Left ventricle myocardium inferior (tissue), 1 donor: ENCODE measurements at regions not wholly inside any gene's neighbourhood (a gene's known extent, or its start where the extent isn't known, plus 50 kb on each side); places are given as distances from the start of the nearest gene placed in this dataset.

Experiments
- DNase-seq: peaks from one replicate; pipeline ENCODE4 v3.0.0-alpha.2; 2020
- H3K27ac ChIP-seq: fragments of 200-600 bp; replicated peaks from 2 replicates; pipeline ENCODE4 v1.8.0; 2021
- H3K27me3 ChIP-seq: fragments of 200-600 bp; 2 replicates; pipeline ENCODE4 v1.8.0; 2021; ENCODE audit warnings: low read depth
- H3K36me3 ChIP-seq: fragments of 200-600 bp; 2 replicates; pipeline ENCODE4 v1.8.0; 2021
- H3K4me1 ChIP-seq: fragments of 200-600 bp; 2 replicates; pipeline ENCODE4 v1.8.0; 2021
- H3K4me3 ChIP-seq: fragments of 200-600 bp; 2 replicates; pipeline ENCODE4 v1.8.0; 2021; ENCODE audit warnings: mild to moderate bottlenecking, moderate library complexity
- H3K9me3 ChIP-seq: fragments of 200-600 bp; replicated peaks from 2 replicates; pipeline ENCODE4 v1.8.0; 2021
- CTCF ChIP-seq: fragments of 200-600 bp; IDR thresholded peaks from 2 replicates; pipeline ENCODE4 v1.8.0; 2021; ENCODE audit warnings: antibody characterized with exemption, mild to moderate bottlenecking, borderline replicate concordance
- intact Hi-C: fragments of 100-400 bp; cut with micrococcal nuclease; formaldehyde crosslinking; loops from one replicate; pipeline ENCODE4 v1.11.0; 2022
- donor health status: DM: no; HTN: yes; CAD: no; lungs with severe emphysema.

- no peaks in the 10 kb centered on the region for H3K27me3 ChIP-seq
- DNase-seq = no peak
- no peak overlapping the region for H3K4me3 ChIP-seq
- no peaks in the 10 kb centered on the region for H3K36me3 ChIP-seq
- H3K4me1 ChIP-seq = no peaks in the 10 kb centered on the region
- peaks cover 5% of the 10 kb centered on the region for H3K9me3 ChIP-seq
- TF ChIP-seq CTCF = no peak
- intact Hi-C loops = no loop called here
- no peak overlapping the region for H3K27ac ChIP-seq
Observed at GRCh38 chr18:71729611-71730010, 814.5 kb downstream of the CBLN2 start.

- H3K9me3 ChIP-seq = peaks cover 5% of the 10 kb centered on the region
- no peaks in the 10 kb centered on the region for H3K4me1 ChIP-seq
- no peak overlapping the region for H3K4me3 ChIP-seq
- no peaks in the 10 kb centered on the region for H3K27me3 ChIP-seq
- no peak for TF ChIP-seq CTCF
- intact Hi-C loops = no loop called here
- no peak for DNase-seq
- H3K27ac ChIP-seq = no peak overlapping the region
- H3K36me3 ChIP-seq = no peaks in the 10 kb centered on the region
Observed at GRCh38 chr18:71727909-71728308, 816.2 kb downstream of the CBLN2 start.

GRCh38 chr18:71725256-71725655, 818.9 kb downstream of the CBLN2 start:
- DNase-seq = no peak
- no peaks in the 10 kb centered on the region for H3K4me1 ChIP-seq
- H3K27ac ChIP-seq = no peak overlapping the region
- no peaks in the 10 kb centered on the region for H3K27me3 ChIP-seq
- TF ChIP-seq CTCF = no peak
- no peak overlapping the region for H3K4me3 ChIP-seq
- no peaks in the 10 kb centered on the region for H3K36me3 ChIP-seq
- peaks cover 5% of the 10 kb centered on the region for H3K9me3 ChIP-seq
- intact Hi-C loops = no loop called here

GRCh38 chr18:71707985-71708500, 836.1 kb downstream of the CBLN2 start:
- Histone ChIP-seq H3K27me3 (no peaks in the 10 kb centered on the region), H3K27ac (no peak overlapping the region), H3K36me3 (no peaks in the 10 kb centered on the region), H3K9me3 (no peaks in the 10 kb centered on the region), H3K4me3 (no peak overlapping the region), H3K4me1 (no peaks in the 10 kb centered on the region)
- intact Hi-C loops = no loop called here
- TF ChIP-seq CTCF = no peak
- DNase-seq = no peak

GRCh38 chr18:71707400-71707799, 836.7 kb downstream of the CBLN2 start:
- Histone ChIP-seq H3K9me3 (no peaks in the 10 kb centered on the region), H3K4me1 (no peaks in the 10 kb centered on the region), H3K36me3 (no peaks in the 10 kb centered on the region), H3K4me3 (no peak overlapping the region), H3K27me3 (no peaks in the 10 kb centered on the region), H3K27ac (no peak overlapping the region)
- TF ChIP-seq CTCF = no peak
- DNase-seq = no peak
- intact Hi-C loops = no loop called here
